ENCODE measurements at regions not wholly inside any gene's neighbourhood (a gene's known extent, or its start where the extent isn't known, plus 50 kb on each side); places are given as distances from the start of the nearest gene placed in this dataset.

DNA sequence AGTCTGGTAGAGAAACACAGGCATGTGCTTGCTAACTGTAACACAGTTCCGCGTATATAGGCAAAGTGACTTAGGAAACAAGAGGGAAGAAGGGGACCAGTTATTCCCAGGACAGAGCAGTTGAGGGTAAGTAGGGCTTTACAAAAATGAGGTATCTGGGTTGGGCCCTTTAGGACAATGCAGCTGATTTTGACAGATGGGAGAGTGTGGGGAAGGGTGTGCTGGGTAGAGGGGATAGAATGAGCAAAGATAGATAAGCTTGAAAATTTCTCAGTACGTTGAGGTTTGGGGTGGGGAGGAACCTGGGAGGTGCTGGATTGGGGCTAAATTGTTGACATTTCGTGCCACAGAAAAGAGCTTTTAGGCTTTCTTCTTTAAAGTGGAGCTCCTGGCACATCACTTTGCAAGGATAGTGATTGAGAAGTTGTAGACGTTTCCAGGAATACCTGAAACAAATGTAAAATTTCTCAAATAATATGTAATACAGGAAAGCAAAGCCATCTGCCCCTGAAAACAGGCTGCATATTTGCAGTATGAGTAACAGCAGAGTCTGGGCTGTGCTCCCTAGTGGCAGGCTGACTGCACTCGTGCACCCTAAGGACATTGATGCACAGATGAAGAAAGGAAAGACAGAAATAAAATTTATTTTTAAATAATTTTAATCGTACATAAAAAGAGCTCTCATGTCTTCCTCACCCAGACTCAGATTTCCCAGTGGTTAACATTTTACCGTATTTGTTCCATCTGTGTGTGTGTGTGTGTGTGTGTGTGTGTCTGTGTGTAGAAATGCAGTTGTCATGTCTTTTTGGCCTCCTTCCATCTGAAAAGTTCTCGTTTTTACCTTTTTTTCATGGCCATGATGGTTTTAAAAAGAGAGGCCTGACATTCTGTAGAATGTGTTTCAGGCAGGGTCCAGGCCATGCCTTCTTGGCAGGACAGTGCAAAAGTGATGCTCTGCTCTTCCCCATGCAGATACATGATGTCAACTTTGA is 144.9 kb upstream of the DMRT1 start:
- Histone ChIP-seq H4K20me1 (ENCODE audit: insufficient read depth, low read length) (no peaks in the 10 kb centered on the region), H3K4me3 (ENCODE audit: low read length) (no peak overlapping the region), H3K9me3 (ENCODE audit: insufficient read depth, low read length) (no peaks in the 10 kb centered on the region), H3K4me2 (ENCODE audit: low read length) (no peak overlapping the region), H3K27ac (ENCODE audit: low read length) (no peak overlapping the region), H3K79me2 (ENCODE audit: low read length) (no peaks in the 10 kb centered on the region), H3K27me3 (ENCODE audit: low read depth, low read length) (no peaks in the 10 kb centered on the region; the same call in 1 of the 2 replicates), H3K36me3 (replicated peaks; ENCODE audit: low read depth, low read length) (no peaks in the 10 kb centered on the region), H2AFZ (ENCODE audit: low read depth, low read length) (no peak overlapping the region), H3K4me1 (ENCODE audit: low read length) (peaks cover 17% of the 10 kb centered on the region), H3K9ac (ENCODE audit: low read length) (no peak overlapping the region)
- TF ChIP-seq, protein P1, sequence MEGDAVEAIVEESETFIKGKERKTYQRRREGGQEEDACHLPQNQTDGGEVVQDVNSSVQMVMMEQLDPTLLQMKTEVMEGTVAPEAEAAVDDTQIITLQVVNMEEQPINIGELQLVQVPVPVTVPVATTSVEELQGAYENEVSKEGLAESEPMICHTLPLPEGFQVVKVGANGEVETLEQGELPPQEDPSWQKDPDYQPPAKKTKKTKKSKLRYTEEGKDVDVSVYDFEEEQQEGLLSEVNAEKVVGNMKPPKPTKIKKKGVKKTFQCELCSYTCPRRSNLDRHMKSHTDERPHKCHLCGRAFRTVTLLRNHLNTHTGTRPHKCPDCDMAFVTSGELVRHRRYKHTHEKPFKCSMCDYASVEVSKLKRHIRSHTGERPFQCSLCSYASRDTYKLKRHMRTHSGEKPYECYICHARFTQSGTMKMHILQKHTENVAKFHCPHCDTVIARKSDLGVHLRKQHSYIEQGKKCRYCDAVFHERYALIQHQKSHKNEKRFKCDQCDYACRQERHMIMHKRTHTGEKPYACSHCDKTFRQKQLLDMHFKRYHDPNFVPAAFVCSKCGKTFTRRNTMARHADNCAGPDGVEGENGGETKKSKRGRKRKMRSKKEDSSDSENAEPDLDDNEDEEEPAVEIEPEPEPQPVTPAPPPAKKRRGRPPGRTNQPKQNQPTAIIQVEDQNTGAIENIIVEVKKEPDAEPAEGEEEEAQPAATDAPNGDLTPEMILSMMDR (IDR thresholded peaks at IDR 0.05; ENCODE audit: low read depth, low read length) = no peak
- TF ChIP-seq EZH2phosphoT487 (IDR thresholded peaks at IDR 0.05; ENCODE audit: low read depth) = no peak

DNA sequence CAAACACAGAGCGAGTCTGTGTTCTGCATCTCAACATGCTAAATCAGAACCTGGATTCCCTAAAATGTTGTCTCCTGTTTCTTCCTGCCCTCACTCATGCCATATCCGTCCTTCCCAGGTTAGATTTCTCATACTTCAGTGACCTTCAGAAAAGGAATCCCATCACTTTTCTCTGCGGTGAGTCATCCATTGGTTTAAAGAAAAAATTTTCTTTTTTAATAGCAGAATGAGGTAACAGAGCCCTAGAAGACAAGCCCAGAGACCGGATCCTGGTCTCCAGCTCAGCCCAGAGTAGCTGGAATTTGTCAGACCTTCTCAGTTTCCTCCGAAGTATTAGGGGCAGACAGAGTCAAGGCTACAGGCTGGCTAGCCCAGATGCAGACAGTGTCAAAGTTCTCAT is 143.2 kb upstream of the DMRT1 start:
- no peaks in the 10 kb centered on the region for H4K20me1 ChIP-seq (ENCODE audit: insufficient read depth, low read length)
- no peaks in the 10 kb centered on the region for H3K79me2 ChIP-seq (ENCODE audit: low read length)
- no peak overlapping the region for H3K4me2 ChIP-seq (ENCODE audit: low read length)
- no peaks in the 10 kb centered on the region for H3K36me3 ChIP-seq (replicated peaks; ENCODE audit: low read depth, low read length)
- no peaks in the 10 kb centered on the region for H3K9me3 ChIP-seq (ENCODE audit: insufficient read depth, low read length)
- no peak overlapping the region for H3K27ac ChIP-seq (ENCODE audit: low read length)
- no peak for TF ChIP-seq EZH2phosphoT487 (IDR thresholded peaks at IDR 0.05; ENCODE audit: low read depth)
- TF ChIP-seq, protein P1 (IDR thresholded peaks at IDR 0.05; ENCODE audit: low read depth, low read length) = no peak
- peaks cover 17% of the 10 kb centered on the region for H3K4me1 ChIP-seq (ENCODE audit: low read length)
- H3K27me3 ChIP-seq (ENCODE audit: low read depth, low read length) = no peaks in the 10 kb centered on the region; the same call in 1 of the 2 replicates
- H2AFZ ChIP-seq (ENCODE audit: low read depth, low read length) = no peak overlapping the region
- H3K9ac ChIP-seq (ENCODE audit: low read length) = no peak overlapping the region
- no peak overlapping the region for H3K4me3 ChIP-seq (ENCODE audit: low read length)

DNA sequence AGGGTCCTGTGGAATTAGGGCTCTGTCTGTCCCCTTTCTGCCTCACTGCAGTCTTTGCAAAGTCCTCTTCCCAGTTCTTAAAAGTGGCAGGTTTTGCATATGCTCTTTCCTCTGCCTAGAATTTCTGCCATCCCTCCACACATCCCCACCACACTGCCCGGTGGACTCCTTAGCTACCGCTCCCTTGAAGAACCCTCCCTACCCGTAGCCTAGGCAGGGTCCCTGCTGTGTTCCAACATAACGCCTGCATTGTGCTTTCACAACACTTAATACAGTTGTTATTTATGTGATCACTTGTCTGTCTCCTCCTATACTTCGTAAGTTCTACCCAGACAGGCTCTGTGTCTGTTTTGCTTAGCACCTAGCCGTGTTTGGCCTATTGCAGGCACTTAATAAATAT is 142.5 kb upstream of the DMRT1 start:
- no peak overlapping the region for H2AFZ ChIP-seq (ENCODE audit: low read depth, low read length)
- no peak overlapping the region for H3K4me3 ChIP-seq (ENCODE audit: low read length)
- no peaks in the 10 kb centered on the region for H3K36me3 ChIP-seq (replicated peaks; ENCODE audit: low read depth, low read length)
- H3K9me3 ChIP-seq (ENCODE audit: insufficient read depth, low read length) = no peaks in the 10 kb centered on the region
- H3K4me1 ChIP-seq (ENCODE audit: low read length) = peaks cover 17% of the 10 kb centered on the region
- no peak overlapping the region for H3K27ac ChIP-seq (ENCODE audit: low read length)
- TF ChIP-seq, protein P1 (IDR thresholded peaks at IDR 0.05; ENCODE audit: low read depth, low read length) = no peak
- TF ChIP-seq EZH2phosphoT487 (IDR thresholded peaks at IDR 0.05; ENCODE audit: low read depth) = no peak
- no peaks in the 10 kb centered on the region; the same call in 1 of the 2 replicates for H3K27me3 ChIP-seq (ENCODE audit: low read depth, low read length)
- H3K79me2 ChIP-seq (ENCODE audit: low read length) = no peaks in the 10 kb centered on the region
- no peaks in the 10 kb centered on the region for H4K20me1 ChIP-seq (ENCODE audit: insufficient read depth, low read length)
- H3K9ac ChIP-seq (ENCODE audit: low read length) = no peak overlapping the region
- H3K4me2 ChIP-seq (ENCODE audit: low read length) = no peak overlapping the region

DNA sequence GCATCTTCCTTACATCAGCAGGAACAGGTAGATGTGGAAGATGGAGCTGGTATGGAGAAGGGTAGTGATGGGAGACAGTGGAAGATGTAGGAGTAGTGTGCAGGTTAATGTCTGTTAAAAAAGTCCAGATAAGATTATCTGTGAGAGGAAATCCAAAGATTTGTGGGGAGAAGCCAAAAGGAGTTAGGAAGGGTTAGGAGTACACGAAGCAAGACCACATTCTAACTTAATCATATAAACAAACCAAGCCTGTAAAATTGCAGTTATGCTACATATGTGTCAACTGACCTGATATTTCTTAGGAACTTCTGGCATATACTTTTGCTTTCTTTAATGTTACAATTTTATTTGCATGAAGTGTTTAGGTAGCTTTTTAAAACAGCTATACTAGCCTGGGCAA is 142.1 kb upstream of the DMRT1 start:
- TF ChIP-seq, protein P1 (IDR thresholded peaks at IDR 0.05; ENCODE audit: low read depth, low read length) = no peak
- TF ChIP-seq EZH2phosphoT487 (IDR thresholded peaks at IDR 0.05; ENCODE audit: low read depth) = no peak
- Histone ChIP-seq H3K4me2 (ENCODE audit: low read length) (no peak overlapping the region), H3K9ac (ENCODE audit: low read length) (no peak overlapping the region), H4K20me1 (ENCODE audit: insufficient read depth, low read length) (no peaks in the 10 kb centered on the region), H3K9me3 (ENCODE audit: insufficient read depth, low read length) (no peaks in the 10 kb centered on the region), H3K79me2 (ENCODE audit: low read length) (no peaks in the 10 kb centered on the region), H3K4me1 (ENCODE audit: low read length) (peaks cover 17% of the 10 kb centered on the region), H3K36me3 (replicated peaks; ENCODE audit: low read depth, low read length) (no peaks in the 10 kb centered on the region), H2AFZ (ENCODE audit: low read depth, low read length) (no peak overlapping the region), H3K27ac (ENCODE audit: low read length) (no peak overlapping the region), H3K27me3 (ENCODE audit: low read depth, low read length) (no peaks in the 10 kb centered on the region; the same call in 1 of the 2 replicates), H3K4me3 (ENCODE audit: low read length) (no peak overlapping the region)

Measured in OCI-LY3 (cell line).